ENCODE measurements at regions not wholly inside any gene's neighbourhood (a gene's known extent, or its start where the extent isn't known, plus 50 kb on each side); places are given as distances from the start of the nearest gene placed in this dataset.
A peak's percentile ranks its signal among the peaks of the same experiment; 100 is the strongest.

DNA sequence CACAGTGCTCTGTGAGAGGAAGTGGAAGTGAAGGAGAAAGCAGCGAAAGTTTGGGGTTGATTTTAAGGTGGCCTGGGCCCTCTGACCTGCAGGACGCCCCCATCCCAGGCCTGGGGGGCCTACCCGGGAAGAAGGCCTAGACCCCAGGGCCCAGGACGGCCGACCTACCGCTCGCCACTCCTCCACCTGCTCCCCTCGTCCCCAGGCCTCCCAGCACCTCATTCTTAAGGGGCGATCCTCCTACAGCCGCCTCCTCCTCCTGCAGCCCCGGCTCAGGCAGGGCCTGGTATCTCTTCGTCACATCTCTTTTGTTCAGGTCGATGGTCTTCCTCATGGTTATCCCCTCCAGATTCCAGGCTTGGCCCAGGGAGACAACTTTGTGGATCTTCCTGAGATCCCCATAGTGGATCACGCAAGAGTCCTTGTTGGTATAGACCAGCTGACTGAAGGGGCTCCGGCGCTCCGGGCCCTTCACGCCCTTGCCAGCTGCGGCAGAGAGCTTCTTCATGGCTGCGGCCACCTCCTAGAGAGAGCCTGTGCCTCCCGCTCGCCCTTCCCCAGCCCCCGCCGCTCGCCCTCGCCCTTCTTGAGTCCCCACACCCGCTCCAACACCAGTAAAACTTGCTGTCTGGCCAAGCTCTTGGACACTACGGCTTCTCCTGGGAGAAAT is 117.5 kb downstream of the OR13A1 start:
- Histone ChIP-seq H3K9ac (no peak overlapping the region), H2AFZ (replicated peaks) (no peak overlapping the region), H3F3A (ENCODE audit: low read depth) (no peaks in the 10 kb centered on the region), H3K4me3 (no peak overlapping the region), H3K4me2 (no peak overlapping the region), H3K4me1 (no peaks in the 10 kb centered on the region), H3K27ac (no peak overlapping the region), H4K20me1 (ENCODE audit: low read depth) (no peaks in the 10 kb centered on the region), H3K79me2 (ENCODE audit: low read depth) (no peaks in the 10 kb centered on the region), H3K9me3 (ENCODE audit: low read depth) (no peaks in the 10 kb centered on the region), H3K27me3 (no peaks in the 10 kb centered on the region), H3K36me3 (no peaks in the 10 kb centered on the region)
- Mint-ChIP-seq H3K36me3 (no peaks in the 10 kb centered on the region), H3K9me3 (no peaks in the 10 kb centered on the region), H3K27ac (no peak overlapping the region), H3K4me1 (no peaks in the 10 kb centered on the region), H3K27me3 (ENCODE audit: insufficient read depth, low read depth) (no peaks in the 10 kb centered on the region), H3K4me3 (no peak overlapping the region)
- no peak for DNase-seq (ENCODE audit: low spot score)
- TF ChIP-seq, protein P1, sequence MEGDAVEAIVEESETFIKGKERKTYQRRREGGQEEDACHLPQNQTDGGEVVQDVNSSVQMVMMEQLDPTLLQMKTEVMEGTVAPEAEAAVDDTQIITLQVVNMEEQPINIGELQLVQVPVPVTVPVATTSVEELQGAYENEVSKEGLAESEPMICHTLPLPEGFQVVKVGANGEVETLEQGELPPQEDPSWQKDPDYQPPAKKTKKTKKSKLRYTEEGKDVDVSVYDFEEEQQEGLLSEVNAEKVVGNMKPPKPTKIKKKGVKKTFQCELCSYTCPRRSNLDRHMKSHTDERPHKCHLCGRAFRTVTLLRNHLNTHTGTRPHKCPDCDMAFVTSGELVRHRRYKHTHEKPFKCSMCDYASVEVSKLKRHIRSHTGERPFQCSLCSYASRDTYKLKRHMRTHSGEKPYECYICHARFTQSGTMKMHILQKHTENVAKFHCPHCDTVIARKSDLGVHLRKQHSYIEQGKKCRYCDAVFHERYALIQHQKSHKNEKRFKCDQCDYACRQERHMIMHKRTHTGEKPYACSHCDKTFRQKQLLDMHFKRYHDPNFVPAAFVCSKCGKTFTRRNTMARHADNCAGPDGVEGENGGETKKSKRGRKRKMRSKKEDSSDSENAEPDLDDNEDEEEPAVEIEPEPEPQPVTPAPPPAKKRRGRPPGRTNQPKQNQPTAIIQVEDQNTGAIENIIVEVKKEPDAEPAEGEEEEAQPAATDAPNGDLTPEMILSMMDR (IDR thresholded peaks at IDR 0.05) = no peak
- TF ChIP-seq EZH2 (IDR thresholded peaks at IDR 0.05) (no peak), EZH2phosphoT487 (IDR thresholded peaks at IDR 0.05) (no peak)

DNA sequence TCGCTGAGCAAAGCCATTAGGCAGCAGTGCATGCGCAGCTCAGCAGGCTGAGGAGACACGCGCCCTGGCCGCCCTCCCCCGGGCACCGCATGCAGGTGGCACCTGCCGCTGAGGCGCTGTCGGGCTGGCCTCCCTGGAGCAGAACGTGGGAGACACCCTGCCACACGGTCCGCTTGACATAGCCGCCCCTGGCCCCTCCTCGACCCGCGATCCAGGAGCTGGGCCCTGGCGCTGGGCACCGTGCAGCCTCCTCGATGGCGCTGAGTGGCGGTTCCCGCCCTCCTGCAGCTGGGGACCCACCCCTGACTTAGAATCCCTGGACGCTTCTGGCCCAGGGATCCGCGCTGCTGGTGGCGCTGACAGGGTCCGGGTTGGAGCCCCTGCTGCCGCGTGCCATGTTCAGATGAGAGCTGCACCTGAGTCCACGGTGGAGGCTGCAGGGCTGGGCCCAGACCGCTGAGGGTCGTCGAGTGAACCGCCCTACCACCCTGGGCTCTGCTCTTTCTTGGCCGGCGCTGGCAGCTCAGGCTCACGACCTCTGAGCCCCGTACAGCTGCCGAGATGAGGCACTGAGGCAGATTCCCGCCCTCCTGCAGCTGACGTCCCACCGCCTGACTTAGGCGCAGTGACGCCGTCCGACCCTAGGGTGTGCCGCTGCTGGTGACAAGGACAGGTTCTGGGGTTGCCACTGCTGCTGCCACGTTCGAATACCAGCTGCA is 116.8 kb downstream of the OR13A1 start:
- H3K4me3 Mint-ChIP-seq = no peak overlapping the region
- H2AFZ ChIP-seq (replicated peaks) = no peak overlapping the region
- DNase-seq (ENCODE audit: low spot score) = no peak

DNA sequence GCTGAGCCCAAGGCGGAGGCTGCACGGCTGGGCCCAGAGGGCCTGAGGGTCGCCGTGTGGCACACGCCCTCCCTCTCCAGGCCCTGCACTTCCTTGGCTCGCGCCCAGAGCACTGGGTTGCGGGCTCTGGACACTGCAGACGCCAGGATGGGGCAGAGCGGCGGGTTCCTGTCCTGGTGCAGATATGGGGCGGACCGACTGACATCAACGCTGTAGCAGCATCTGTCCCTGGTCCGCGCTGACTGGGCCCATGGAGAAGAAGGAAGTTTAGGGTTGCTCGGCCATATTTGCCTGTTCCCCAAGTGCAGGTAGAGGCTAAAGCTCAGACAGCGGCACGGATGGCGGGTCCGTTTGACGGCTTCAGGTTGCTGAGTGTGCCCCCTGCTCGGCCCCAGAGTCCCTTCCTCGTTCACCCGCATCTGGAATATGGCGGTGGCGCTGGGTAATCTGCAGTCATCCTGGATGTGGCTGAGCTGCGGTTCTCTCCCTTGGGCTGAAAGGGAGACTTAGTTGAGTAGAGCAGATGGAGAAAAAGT is 116.1 kb downstream of the OR13A1 start:
- H3K4me3 Mint-ChIP-seq = no peak overlapping the region

More for the DNA sequence above, 116.8 kb downstream of the OR13A1 start:
- H3K4me1 ChIP-seq = no peaks in the 10 kb centered on the region
- TF ChIP-seq EZH2phosphoT487 (IDR thresholded peaks at IDR 0.05) = no peak
- TF ChIP-seq, protein P1 (IDR thresholded peaks at IDR 0.05) = no peak
- no peak for TF ChIP-seq EZH2 (IDR thresholded peaks at IDR 0.05)
- no peak overlapping the region for H3K4me3 ChIP-seq
- Mint-ChIP-seq H3K36me3 (no peaks in the 10 kb centered on the region), H3K27ac (no peak overlapping the region), H3K27me3 (ENCODE audit: insufficient read depth, low read depth) (no peaks in the 10 kb centered on the region), H3K4me1 (no peaks in the 10 kb centered on the region), H3K9me3 (no peaks in the 10 kb centered on the region)
- H3F3A ChIP-seq (ENCODE audit: low read depth) = no peaks in the 10 kb centered on the region
- H3K79me2 ChIP-seq (ENCODE audit: low read depth) = no peaks in the 10 kb centered on the region
- no peaks in the 10 kb centered on the region for H3K27me3 ChIP-seq
- no peak overlapping the region for H3K9ac ChIP-seq
- H4K20me1 ChIP-seq (ENCODE audit: low read depth) = no peaks in the 10 kb centered on the region
- H3K36me3 ChIP-seq = no peaks in the 10 kb centered on the region
- no peak overlapping the region for H3K4me2 ChIP-seq
- no peaks in the 10 kb centered on the region for H3K9me3 ChIP-seq (ENCODE audit: low read depth)
- H3K27ac ChIP-seq = no peak overlapping the region

More for the DNA sequence above, 116.1 kb downstream of the OR13A1 start:
- Histone ChIP-seq H3K9ac (no peak overlapping the region), H3K79me2 (ENCODE audit: low read depth) (no peaks in the 10 kb centered on the region), H3K4me2 (no peak overlapping the region), H3K4me1 (no peaks in the 10 kb centered on the region), H3K27ac (no peak overlapping the region), H2AFZ (replicated peaks) (no peak overlapping the region), H3F3A (ENCODE audit: low read depth) (no peaks in the 10 kb centered on the region), H4K20me1 (ENCODE audit: low read depth) (no peaks in the 10 kb centered on the region), H3K36me3 (no peaks in the 10 kb centered on the region), H3K4me3 (no peak overlapping the region), H3K27me3 (no peaks in the 10 kb centered on the region), H3K9me3 (ENCODE audit: low read depth) (no peaks in the 10 kb centered on the region)
- no peak for TF ChIP-seq EZH2 (IDR thresholded peaks at IDR 0.05)
- TF ChIP-seq, protein P1 (IDR thresholded peaks at IDR 0.05) = no peak
- no peak for TF ChIP-seq EZH2phosphoT487 (IDR thresholded peaks at IDR 0.05)
- peak overlapping the region; percentile 27 for H3K27ac Mint-ChIP-seq
- H3K9me3 Mint-ChIP-seq = no peaks in the 10 kb centered on the region
- no peaks in the 10 kb centered on the region for H3K36me3 Mint-ChIP-seq
- no peaks in the 10 kb centered on the region for H3K4me1 Mint-ChIP-seq
- no peaks in the 10 kb centered on the region for H3K27me3 Mint-ChIP-seq (ENCODE audit: insufficient read depth, low read depth)
- DNase-seq (ENCODE audit: low spot score) = no peak

All from neural progenitor cell (in vitro differentiated cells).